Liver (tissue), 8 donors: ENCODE measurements at regions not wholly inside any gene's neighbourhood (a gene's known extent, or its start where the extent isn't known, plus 50 kb on each side); places are given as distances from the start of the nearest gene placed in this dataset.

Experiments used
- DNase-seq: peaks from one replicate; pipeline ENCODE4 v3.0.0-alpha.2; 2017; ENCODE audit warnings: low spot score
- H3K27ac ChIP-seq, 2 donors: one replicate each; pipeline ENCODE4 v1.7.0; 2013; ENCODE audit warnings: inconsistent platforms in 2 of 2, low read length in 2 of 2, control low read depth in 1 of 2, low read depth in 1 of 2, mild to moderate bottlenecking in 1 of 2
- H3K27me3 ChIP-seq, 4 donors: one replicate each; pipeline versions ENCODE4 v1.6.1 to v1.7.0; 2013; ENCODE audit warnings: low read length in 3 of 4, inconsistent platforms in 1 of 4, mild to moderate bottlenecking in 1 of 4, moderate library complexity in 1 of 4; ENCODE audit not compliant: control insufficient read depth in 4 of 4, insufficient read depth in 4 of 4
- H3K36me3 ChIP-seq, 4 donors: one replicate each; pipeline versions ENCODE4 v1.6.1 to v1.7.0; 2013; ENCODE audit warnings: low read length in 3 of 4, mild to moderate bottlenecking in 3 of 4, low read depth in 1 of 4, moderate library complexity in 1 of 4; ENCODE audit not compliant: control insufficient read depth in 4 of 4, insufficient read depth in 3 of 4
- H3K4me1 ChIP-seq, 4 donors: one replicate each; pipeline versions ENCODE4 v1.6.1 to v1.7.0; 2013; ENCODE audit warnings: low read length in 3 of 4, mild to moderate bottlenecking in 3 of 4, moderate library complexity in 1 of 4; ENCODE audit not compliant: control insufficient read depth in 4 of 4, insufficient read depth in 4 of 4
- H3K4me3 ChIP-seq, 3 donors: one replicate each; pipeline versions ENCODE4 v1.6.1 to v1.7.0; 2013; ENCODE audit warnings: low read length in 3 of 3, control low read depth in 1 of 3, low read depth in 1 of 3, mild to moderate bottlenecking in 1 of 3
- H3K9ac ChIP-seq, 2 donors: one replicate each; pipeline ENCODE4 v1.7.0; 2013; ENCODE audit warnings: low read length in 2 of 2, mild to moderate bottlenecking in 2 of 2, moderate library complexity in 2 of 2, control low read depth in 1 of 2, low read depth in 1 of 2
- H3K9me3 ChIP-seq, 4 donors: one replicate each; pipeline versions ENCODE4 v1.6.1 to v1.7.0; 2013; ENCODE audit warnings: low read length in 3 of 4; ENCODE audit not compliant: control insufficient read depth in 4 of 4
- CTCF ChIP-seq: fragments of 150-350 bp; IDR thresholded peaks from 2 replicates; pipeline ENCODE4 v1.5.1; 2017; ENCODE audit warnings: improper control_type of control experiment, low read depth, low read length; ENCODE audit not compliant: missing input control
- EGR1 ChIP-seq, 2 donors: IDR thresholded peaks; 2 replicates each; pipeline ENCODE4 v1.6.1; 2016 to 2018; ENCODE audit warnings: antibody characterized with exemption in 2 of 2, low read depth in 2 of 2
- GABPA ChIP-seq, 2 donors: IDR thresholded peaks in 1 of 2; conservative IDR thresholded peaks in 1 of 2; 2 replicates each; pipeline ENCODE4 v1.6.1; 2016; ENCODE audit warnings: antibody characterized with exemption in 2 of 2, mild to moderate bottlenecking in 1 of 2, moderate library complexity in 1 of 2
- HNF4A ChIP-seq, 2 donors: conservative IDR thresholded peaks; 2 replicates each; pipeline ENCODE4 v1.6.1; 2016; ENCODE audit warnings: antibody characterized with exemption in 2 of 2, mild to moderate bottlenecking in 2 of 2
- HNF4G ChIP-seq: IDR thresholded peaks from 2 replicates; pipeline ENCODE4 v1.6.1; 2016; ENCODE audit warnings: antibody characterized with exemption
- JUND ChIP-seq, 2 donors: IDR thresholded peaks; 2 replicates each; pipeline ENCODE4 v1.6.1; 2016; ENCODE audit warnings: antibody characterized with exemption in 2 of 2
- NR2F2 ChIP-seq: IDR thresholded peaks from 2 replicates; pipeline ENCODE4 v1.6.1; 2016; ENCODE audit warnings: antibody characterized with exemption
- RAD21 ChIP-seq, 2 donors: IDR thresholded peaks; 2 replicates each; pipeline ENCODE4 v1.6.1; 2016; ENCODE audit warnings: antibody characterized with exemption in 2 of 2, mild to moderate bottlenecking in 2 of 2
- TAF1 ChIP-seq: conservative IDR thresholded peaks from 2 replicates; pipeline ENCODE4 v1.6.1; 2016; ENCODE audit warnings: antibody characterized with exemption, mild to moderate bottlenecking
- YY1 ChIP-seq: IDR thresholded peaks from 2 replicates; pipeline ENCODE4 v1.6.1; 2016; ENCODE audit warnings: antibody characterized with exemption, mild to moderate bottlenecking
- WGBS: extraction: QIAGEN DNeasy Blood & Tissue Kit; methylation state at CpG from one replicate; pipeline ENCODE4 v1.1.7; 2013; 5-methylcytosine and 5-hydroxymethylcytosine counted together
- TF ChIP-seq, protein P1 (sequence below): IDR thresholded peaks from 2 replicates; pipeline ENCODE4 v1.6.1; 2016; ENCODE audit warnings: antibody characterized with exemption, mild to moderate bottlenecking
- TF ChIP-seq, protein P2 (sequence below): IDR thresholded peaks from 2 replicates; pipeline ENCODE4 v1.6.1; 2016; ENCODE audit warnings: antibody characterized with exemption
- TF ChIP-seq, protein P3 (sequence below): IDR thresholded peaks from 2 replicates; pipeline ENCODE4 v1.6.1; 2016; ENCODE audit warnings: antibody characterized with exemption
- TF ChIP-seq, protein P4 (sequence below): IDR thresholded peaks from 2 replicates; pipeline ENCODE4 v1.6.1; 2016; ENCODE audit warnings: antibody characterized with exemption
- donor health status: healthy.
- donor health status: healthy.
- donor health status: healthy.
- donor health status: healthy.
- donor health status: healthy.

- Histone ChIP-seq H3K4me3 (no peak overlapping the region), H3K27ac (no peak overlapping the region), H3K9me3 (no peaks in the 10 kb centered on the region), H3K4me1 (no peaks in the 10 kb centered on the region), H3K27me3 (no peaks in the 10 kb centered on the region), H3K36me3 (no peaks in the 10 kb centered on the region), H3K9ac (no peak overlapping the region)
- 67% methylated on average over 5 of the region's 5 CpGs for WGBS
- no peak for DNase-seq
- TF ChIP-seq, protein P1, sequence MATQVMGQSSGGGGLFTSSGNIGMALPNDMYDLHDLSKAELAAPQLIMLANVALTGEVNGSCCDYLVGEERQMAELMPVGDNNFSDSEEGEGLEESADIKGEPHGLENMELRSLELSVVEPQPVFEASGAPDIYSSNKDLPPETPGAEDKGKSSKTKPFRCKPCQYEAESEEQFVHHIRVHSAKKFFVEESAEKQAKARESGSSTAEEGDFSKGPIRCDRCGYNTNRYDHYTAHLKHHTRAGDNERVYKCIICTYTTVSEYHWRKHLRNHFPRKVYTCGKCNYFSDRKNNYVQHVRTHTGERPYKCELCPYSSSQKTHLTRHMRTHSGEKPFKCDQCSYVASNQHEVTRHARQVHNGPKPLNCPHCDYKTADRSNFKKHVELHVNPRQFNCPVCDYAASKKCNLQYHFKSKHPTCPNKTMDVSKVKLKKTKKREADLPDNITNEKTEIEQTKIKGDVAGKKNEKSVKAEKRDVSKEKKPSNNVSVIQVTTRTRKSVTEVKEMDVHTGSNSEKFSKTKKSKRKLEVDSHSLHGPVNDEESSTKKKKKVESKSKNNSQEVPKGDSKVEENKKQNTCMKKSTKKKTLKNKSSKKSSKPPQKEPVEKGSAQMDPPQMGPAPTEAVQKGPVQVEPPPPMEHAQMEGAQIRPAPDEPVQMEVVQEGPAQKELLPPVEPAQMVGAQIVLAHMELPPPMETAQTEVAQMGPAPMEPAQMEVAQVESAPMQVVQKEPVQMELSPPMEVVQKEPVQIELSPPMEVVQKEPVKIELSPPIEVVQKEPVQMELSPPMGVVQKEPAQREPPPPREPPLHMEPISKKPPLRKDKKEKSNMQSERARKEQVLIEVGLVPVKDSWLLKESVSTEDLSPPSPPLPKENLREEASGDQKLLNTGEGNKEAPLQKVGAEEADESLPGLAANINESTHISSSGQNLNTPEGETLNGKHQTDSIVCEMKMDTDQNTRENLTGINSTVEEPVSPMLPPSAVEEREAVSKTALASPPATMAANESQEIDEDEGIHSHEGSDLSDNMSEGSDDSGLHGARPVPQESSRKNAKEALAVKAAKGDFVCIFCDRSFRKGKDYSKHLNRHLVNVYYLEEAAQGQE, result no peak
These were observed 250.7 kb upstream of the JARID2 start for GRCh38 chr6:14995208-14995607.

DNA sequence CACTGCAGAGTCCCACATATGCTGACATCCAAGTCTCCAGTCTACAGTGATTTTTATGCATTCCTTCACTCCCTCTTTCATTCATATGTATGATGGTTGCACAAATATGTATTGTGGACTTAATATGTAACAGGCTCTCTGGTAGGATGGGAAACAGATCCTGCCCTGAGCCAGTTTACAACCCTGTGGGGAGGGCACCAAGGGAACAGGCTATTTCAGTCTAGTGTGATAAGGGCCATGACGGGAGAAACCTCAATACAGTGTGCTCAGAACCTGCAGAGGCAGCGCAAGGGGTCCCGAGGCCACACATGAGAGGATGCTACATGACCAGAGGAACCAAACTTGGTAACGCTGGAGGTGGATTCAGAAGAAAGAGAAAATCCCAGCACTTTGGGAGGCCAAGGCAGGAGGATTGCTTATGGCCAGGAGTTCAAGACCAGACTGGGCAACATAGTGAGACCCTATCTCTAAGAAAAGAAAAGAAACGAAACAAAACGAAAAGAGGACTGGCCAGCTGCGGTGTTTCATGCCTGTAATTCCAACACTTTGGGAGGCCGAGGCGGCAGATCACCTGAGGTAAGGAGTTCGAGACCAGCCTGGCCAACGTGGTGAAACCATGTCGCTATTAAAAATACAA is 249.8 kb upstream of the JARID2 start:
- Histone ChIP-seq H3K36me3 (no peaks in the 10 kb centered on the region), H3K4me3 (no peak overlapping the region), H3K9me3 (no peaks in the 10 kb centered on the region), H3K27ac (no peak overlapping the region), H3K9ac (no peak overlapping the region), H3K4me1 (no peaks in the 10 kb centered on the region), H3K27me3 (no peaks in the 10 kb centered on the region)
- 93% methylated on average over 12 of the region's 12 CpGs for WGBS
- no peak for DNase-seq
- no peak for TF ChIP-seq RAD21 (IDR thresholded peaks at IDR 0.05)
- no peak for TF ChIP-seq YY1
- no peak for TF ChIP-seq CTCF

DNA sequence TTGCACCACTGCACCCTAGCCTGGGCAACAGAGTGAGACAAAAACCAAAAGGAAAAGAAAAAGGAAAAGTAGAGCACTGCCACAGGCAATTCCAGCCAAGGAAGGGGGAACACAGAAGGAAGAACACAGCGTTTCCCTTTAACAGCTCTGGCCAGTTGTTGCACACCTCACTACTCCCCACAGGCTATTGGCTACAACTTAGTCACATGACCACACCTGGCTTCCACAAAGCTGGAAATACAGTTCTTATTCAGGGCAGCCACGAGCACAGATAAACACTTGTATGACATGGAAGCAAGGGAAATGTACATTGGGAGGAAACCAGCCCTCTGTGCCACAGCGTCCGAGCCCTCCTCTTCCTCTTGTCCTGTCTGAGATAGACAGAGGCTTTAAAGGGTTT is 249.0 kb upstream of the JARID2 start:
- no peak overlapping the region for H3K27ac ChIP-seq
- H3K36me3 ChIP-seq, result no peaks in the 10 kb centered on the region
- DNase-seq, result no peak
- TF ChIP-seq GABPA (IDR thresholded peaks at IDR 0.05 in 1 of 2, conservative IDR thresholded peaks at IDR 0.05 in 1 of 2) (no peak), EGR1 (IDR thresholded peaks at IDR 0.05; ENCODE audit: low read depth in 2 of 2) (no peak)
- H3K4me1 ChIP-seq, result no peaks in the 10 kb centered on the region
- 64% methylated on average over 4 of the region's 4 CpGs for WGBS
- H3K4me3 ChIP-seq, result no peak overlapping the region
- H3K9ac ChIP-seq, result no peak overlapping the region
- H3K27me3 ChIP-seq, result no peaks in the 10 kb centered on the region
- no peaks in the 10 kb centered on the region for H3K9me3 ChIP-seq

DNA sequence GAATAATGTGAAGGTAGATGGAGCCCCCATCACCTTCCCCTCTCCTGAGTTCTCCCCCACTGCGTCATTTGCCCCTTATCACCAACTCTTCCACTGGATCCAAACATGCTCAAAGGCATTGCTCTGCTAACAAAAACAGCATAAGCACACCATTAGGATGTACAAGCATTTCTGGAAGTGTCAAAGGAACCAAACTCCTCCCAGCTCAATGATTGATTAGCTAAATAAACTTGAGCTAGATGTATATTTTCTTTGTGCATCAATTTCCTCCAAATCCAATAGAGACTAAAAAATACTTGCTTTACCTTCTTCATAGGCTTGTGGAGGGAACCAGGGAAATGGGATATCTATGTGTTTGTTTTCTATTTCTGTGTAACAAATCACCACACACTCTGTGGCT is 248.4 kb upstream of the JARID2 start:
- WGBS, result 81% methylated on average over 1 of the region's 1 CpG
- H3K27me3 ChIP-seq, result no peaks in the 10 kb centered on the region
- no peak overlapping the region for H3K27ac ChIP-seq
- no peak overlapping the region for H3K9ac ChIP-seq
- H3K9me3 ChIP-seq, result no peaks in the 10 kb centered on the region
- H3K4me1 ChIP-seq, result no peaks in the 10 kb centered on the region
- no peaks in the 10 kb centered on the region for H3K36me3 ChIP-seq
- H3K4me3 ChIP-seq, result no peak overlapping the region
- DNase-seq, result no peak
- TF ChIP-seq TAF1 (no peak), HNF4G (no peak), NR2F2 (no peak), HNF4A (conservative IDR thresholded peaks at IDR 0.05) (no peak), JUND (IDR thresholded peaks at IDR 0.05) (no peak), GABPA (IDR thresholded peaks at IDR 0.05 in 1 of 2, conservative IDR thresholded peaks at IDR 0.05 in 1 of 2) (no peak), EGR1 (IDR thresholded peaks at IDR 0.05; ENCODE audit: low read depth in 2 of 2) (no peak)
- TF ChIP-seq, protein P2, sequence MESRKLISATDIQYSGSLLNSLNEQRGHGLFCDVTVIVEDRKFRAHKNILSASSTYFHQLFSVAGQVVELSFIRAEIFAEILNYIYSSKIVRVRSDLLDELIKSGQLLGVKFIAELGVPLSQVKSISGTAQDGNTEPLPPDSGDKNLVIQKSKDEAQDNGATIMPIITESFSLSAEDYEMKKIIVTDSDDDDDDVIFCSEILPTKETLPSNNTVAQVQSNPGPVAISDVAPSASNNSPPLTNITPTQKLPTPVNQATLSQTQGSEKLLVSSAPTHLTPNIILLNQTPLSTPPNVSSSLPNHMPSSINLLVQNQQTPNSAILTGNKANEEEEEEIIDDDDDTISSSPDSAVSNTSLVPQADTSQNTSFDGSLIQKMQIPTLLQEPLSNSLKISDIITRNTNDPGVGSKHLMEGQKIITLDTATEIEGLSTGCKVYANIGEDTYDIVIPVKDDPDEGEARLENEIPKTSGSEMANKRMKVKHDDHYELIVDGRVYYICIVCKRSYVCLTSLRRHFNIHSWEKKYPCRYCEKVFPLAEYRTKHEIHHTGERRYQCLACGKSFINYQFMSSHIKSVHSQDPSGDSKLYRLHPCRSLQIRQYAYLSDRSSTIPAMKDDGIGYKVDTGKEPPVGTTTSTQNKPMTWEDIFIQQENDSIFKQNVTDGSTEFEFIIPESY, result no peak
- TF ChIP-seq, protein P3, sequence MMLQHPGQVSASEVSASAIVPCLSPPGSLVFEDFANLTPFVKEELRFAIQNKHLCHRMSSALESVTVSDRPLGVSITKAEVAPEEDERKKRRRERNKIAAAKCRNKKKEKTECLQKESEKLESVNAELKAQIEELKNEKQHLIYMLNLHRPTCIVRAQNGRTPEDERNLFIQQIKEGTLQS, result no peak
- TF ChIP-seq, protein P4, sequence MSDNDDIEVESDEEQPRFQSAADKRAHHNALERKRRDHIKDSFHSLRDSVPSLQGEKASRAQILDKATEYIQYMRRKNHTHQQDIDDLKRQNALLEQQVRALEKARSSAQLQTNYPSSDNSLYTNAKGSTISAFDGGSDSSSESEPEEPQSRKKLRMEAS, result no peak
